GM18499 (cell line): ENCODE measurements at regions not wholly inside any gene's neighbourhood (a gene's known extent, or its start where the extent isn't known, plus 50 kb on each side); places are given as distances from the start of the nearest gene placed in this dataset.
"Not testable (repeated sequence)": the region's sequence is repeated elsewhere in the genome, so short reads cannot be mapped to it uniquely, and the experiment has no call there.

Experiments used
- ATAC-seq: cut with Tn5 transposase; IDR thresholded peaks from one replicate; pipeline ENCODE4 v1.9.1; 2021; ENCODE audit warnings: moderate number of reproducible peaks; ENCODE audit not compliant: insufficient read depth, unreplicated experiment

GRCh38 chr13:104567114-104567513 lies 1500.9 kb upstream of the SLC10A2 start:
- no peak for ATAC-seq

DNA sequence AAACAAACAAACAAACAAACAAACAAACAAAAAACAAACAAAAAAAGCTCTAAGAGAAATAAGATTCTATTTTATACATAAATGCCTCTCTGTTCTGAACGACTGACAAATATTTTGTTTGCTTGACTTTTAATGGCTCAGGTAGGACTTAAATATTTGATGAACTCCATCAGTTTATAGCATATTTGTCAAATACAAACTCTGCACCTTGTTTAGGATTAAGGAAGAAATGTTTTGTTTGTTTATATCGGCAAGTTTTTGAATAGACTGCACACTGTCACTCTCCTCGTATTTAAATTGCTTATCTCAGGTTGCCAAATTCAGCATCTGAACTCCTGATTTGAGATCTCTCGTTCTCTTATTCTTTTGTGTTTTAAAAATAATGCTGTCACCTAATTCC lies 1499.7 kb upstream of the SLC10A2 start:
- ATAC-seq = no peak

- no peak for ATAC-seq
These were observed 1487.7 kb upstream of the SLC10A2 start for GRCh38 chr13:104553896-104554295.

GRCh38 chr13:104553186-104553585 lies 1487.0 kb upstream of the SLC10A2 start:
- ATAC-seq = no peak

GRCh38 chr13:104534847-104535246 lies 1468.6 kb upstream of the SLC10A2 start:
- no peak for ATAC-seq

GRCh38 chr13:104532132-104532531 lies 1465.9 kb upstream of the SLC10A2 start:
- ATAC-seq = no peak

DNA sequence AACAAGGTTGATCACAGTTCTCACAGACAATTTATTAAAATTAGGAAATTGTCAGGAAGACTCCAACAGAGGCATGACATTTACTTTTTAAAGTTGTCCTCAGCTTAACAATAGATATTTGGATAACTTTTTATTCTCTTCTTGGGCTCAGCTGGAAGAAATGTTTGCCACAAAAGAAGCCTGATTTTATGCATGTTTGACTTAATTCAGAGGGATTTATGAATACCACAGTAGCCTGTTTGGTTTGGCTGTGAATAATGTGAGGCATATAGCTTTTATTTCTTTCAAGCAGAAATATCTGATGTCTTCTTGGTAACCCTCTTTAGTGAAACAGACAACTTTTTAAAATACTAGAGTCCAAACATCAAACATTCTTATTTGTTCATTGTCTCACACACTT lies 1464.5 kb upstream of the SLC10A2 start:
- ATAC-seq = no peak

- no peak for ATAC-seq
These were observed 1460.3 kb upstream of the SLC10A2 start for GRCh38 chr13:104526561-104526960.

- ATAC-seq = no peak
These were observed 1459.2 kb upstream of the SLC10A2 start for GRCh38 chr13:104525467-104525866.

DNA sequence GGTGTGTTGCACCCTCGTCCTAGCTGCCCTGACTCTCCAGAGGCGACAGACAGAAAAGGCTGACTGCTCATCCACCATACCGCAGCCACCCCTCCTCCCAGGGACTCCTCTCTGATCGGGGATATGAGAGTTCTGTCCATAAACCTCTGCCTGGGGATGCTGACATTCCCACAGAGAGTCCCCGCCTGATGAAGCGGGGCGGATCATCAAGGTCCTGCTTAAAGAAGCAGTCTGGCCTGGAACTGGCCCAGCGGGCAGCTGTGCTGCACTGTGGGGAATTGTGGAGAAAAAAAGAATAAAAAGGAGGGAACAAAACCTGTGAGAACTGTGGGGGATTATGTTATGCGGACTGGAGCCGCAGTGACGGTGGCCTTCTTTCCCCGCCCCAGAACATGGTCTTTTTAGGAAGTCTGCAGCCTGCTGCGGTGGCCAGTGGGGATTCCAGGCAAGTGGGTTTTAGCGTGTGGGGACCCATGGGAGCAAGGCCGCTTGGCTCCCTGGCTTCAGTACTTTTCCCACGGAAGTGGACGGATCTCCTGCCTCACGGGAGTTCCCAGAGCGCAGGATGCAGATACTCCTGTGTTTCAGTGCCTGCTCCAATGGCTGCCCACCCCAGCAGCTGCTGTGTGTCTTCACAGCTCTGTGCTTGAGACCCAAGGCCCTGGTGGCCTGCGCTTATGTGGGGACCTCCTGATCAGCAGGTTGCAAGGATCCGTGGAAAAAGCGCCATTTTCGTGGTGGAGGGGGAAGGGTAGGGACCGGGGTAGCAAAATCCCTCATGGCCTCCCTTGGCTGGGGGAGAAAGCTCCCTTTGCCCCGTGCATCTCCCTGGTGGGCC lies 1456.2 kb upstream of the SLC10A2 start:
- ATAC-seq = no peak

- no peak for ATAC-seq
These were observed 1444.2 kb upstream of the SLC10A2 start for GRCh38 chr13:104510422-104510821.

GRCh38 chr13:104493502-104493901 lies 1427.3 kb upstream of the SLC10A2 start:
- not testable (repeated sequence) for ATAC-seq

DNA sequence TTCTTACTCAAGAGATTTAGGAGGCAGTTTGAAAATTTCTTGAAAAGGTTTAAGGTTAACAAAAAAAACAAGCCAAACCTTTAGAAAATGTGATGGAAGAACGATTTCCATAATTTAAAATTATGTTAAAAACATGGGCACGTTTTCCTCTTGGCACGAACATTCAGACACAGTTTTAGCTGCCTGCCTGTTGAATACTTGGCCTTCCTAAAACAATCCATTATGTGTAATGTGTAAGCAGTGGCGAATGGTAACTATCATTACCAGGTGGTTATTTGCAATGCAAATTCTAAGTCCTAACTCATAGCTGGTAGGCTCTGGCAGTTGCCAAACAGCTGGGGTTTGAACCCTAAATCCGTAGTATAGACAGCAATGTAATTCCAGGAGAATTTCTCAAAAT lies 1425.7 kb upstream of the SLC10A2 start:
- no peak for ATAC-seq

DNA sequence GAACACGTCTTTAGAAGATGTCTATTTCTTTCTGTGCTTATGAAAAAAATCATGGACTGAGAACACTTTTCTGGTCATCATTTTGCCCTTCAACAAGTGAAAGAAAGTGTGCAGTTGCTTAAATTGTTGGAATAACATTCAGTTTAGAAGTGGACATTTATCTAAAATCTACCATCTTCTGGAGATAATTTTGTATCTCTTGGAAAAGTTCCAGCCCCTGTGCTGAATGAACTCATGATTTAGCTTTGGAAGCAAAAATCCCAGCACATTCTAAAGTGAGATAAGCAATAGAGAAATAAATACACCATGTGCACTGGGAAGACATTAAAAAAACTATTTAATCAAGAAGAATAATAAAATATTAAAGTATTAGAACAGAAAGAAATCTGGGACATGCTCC lies 1420.8 kb upstream of the SLC10A2 start:
- ATAC-seq = no peak

DNA sequence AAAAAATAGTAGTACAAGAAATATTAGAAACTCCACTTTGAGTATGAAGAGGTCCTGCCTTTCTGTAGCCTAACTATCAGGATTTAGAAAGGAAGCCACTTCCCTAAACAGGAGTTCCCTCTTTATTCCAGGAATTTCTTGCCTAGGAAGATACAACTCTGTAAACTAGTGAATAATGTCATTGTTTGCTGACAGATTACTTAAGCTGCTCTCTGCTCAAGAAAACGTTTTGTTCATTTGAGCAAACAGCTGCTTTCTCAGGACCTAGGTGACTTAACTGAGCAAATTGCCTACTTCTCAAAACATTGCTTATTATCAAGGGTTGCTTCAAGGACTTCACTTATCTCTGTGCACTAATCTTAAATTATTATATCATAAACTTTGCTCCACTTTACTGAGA lies 1419.4 kb upstream of the SLC10A2 start:
- no peak for ATAC-seq

GRCh38 chr13:104483631-104484030 lies 1417.4 kb upstream of the SLC10A2 start:
- no peak for ATAC-seq

GRCh38 chr13:104477261-104477660 lies 1411.0 kb upstream of the SLC10A2 start:
- ATAC-seq = no peak

DNA sequence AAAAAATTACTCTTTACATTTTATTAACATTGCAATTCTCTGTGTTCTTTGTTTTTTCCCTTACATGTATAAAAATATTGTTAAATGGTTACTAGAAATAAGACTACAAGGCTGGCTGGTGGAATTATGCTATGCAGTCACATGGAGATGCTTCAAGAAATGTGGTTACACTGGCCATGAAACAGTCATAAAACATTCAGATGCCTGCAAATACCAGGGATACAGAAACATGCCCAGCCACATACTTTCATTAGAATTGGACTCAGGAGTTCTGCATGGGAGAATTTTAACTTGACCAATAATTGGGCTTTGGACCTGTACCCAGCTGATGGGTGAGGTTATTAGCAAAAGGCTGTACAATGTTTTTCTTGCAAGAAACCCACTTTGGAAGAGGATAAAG lies 1407.7 kb upstream of the SLC10A2 start:
- ATAC-seq = no peak

- no peak for ATAC-seq
These were observed 1399.8 kb upstream of the SLC10A2 start for GRCh38 chr13:104466016-104466415.

- no peak for ATAC-seq
These were observed 1394.8 kb upstream of the SLC10A2 start for GRCh38 chr13:104461049-104461448.

DNA sequence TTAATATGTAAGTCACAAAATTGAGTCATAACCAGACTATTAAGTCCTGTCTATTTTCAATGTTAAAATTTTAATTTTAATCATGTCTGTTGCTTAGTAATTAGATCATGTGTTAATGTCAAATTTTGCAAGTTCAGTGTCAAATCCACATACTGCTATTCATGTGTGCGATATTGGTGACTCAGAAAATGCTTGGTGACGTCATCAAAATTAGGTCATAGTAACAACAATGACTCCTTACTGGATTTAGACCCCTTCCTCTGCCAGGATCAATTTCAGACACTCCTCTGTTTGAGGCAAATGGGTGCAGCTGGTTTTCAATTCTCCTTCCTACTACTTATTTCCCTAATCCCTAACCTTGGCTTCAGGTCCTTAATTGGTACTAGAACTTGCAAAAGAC lies 1394.3 kb upstream of the SLC10A2 start:
- ATAC-seq = no peak

GRCh38 chr13:104450006-104450405 lies 1383.8 kb upstream of the SLC10A2 start:
- ATAC-seq = no peak
